Fibroblast of villous mesenchyme (primary cell): ENCODE measurements at regions not wholly inside any gene's neighbourhood (a gene's known extent, or its start where the extent isn't known, plus 50 kb on each side); places are given as distances from the start of the nearest gene placed in this dataset.
A peak's percentile ranks its signal among the peaks of the same experiment; 100 is the strongest.

Experiments
- DNase-seq: peaks from one replicate; pipeline ENCODE4 v3.0.0-alpha.2; 2010; ENCODE audit warnings: low read depth
- H3K4me3 ChIP-seq: 2 replicates; pipeline ENCODE4 v1.5.1; 2011; ENCODE audit warnings: low read depth, mild to moderate bottlenecking, low read length
- CTCF ChIP-seq: IDR thresholded peaks from 2 replicates; pipeline ENCODE4 v1.5.1; 2012; ENCODE audit warnings: low read depth, mild to moderate bottlenecking, low read length; ENCODE audit not compliant: insufficient read depth

- H3K4me3 ChIP-seq, result no peak overlapping the region
- no peak for DNase-seq
- no peak for TF ChIP-seq CTCF
Measured at GRCh38 chr6:92361990-92362389, 1057.4 kb downstream of the EPHA7 start.

GRCh38 chr6:92354270-92354829 lies 1065.0 kb downstream of the EPHA7 start:
- peak; percentile 4 for DNase-seq
- TF ChIP-seq CTCF, result no peak
- H3K4me3 ChIP-seq, result no peak overlapping the region

GRCh38 chr6:92352130-92352529 lies 1067.2 kb downstream of the EPHA7 start:
- H3K4me3 ChIP-seq, result no peak overlapping the region
- no peak for TF ChIP-seq CTCF
- no peak for DNase-seq

- DNase-seq, result no peak
- no peak for TF ChIP-seq CTCF
- H3K4me3 ChIP-seq, result no peak overlapping the region
Measured at GRCh38 chr6:92341201-92341600, 1078.2 kb downstream of the EPHA7 start.

- H3K4me3 ChIP-seq, result no peak overlapping the region
- DNase-seq, result no peak
- TF ChIP-seq CTCF, result no peak
Measured at GRCh38 chr6:92339936-92340640, 1079.3 kb downstream of the EPHA7 start.

- no peak for TF ChIP-seq CTCF
- H3K4me3 ChIP-seq, result no peak overlapping the region
Measured at GRCh38 chr6:92337571-92337970, 1081.8 kb downstream of the EPHA7 start.

More at GRCh38 chr6:92337571-92337970, 1081.8 kb downstream of the EPHA7 start:
- DNase-seq, result no peak
